ENCODE measurements at regions not wholly inside any gene's neighbourhood (a gene's known extent, or its start where the extent isn't known, plus 50 kb on each side); places are given as distances from the start of the nearest gene placed in this dataset.

GRCh38 chrX:15055146-15055930 lies 182.1 kb downstream of the MOSPD2 start:
- CTCF ChIA-PET, result no interaction called here

More at GRCh38 chrX:15055146-15055930, 182.1 kb downstream of the MOSPD2 start:
- intact Hi-C loops (cut with micrococcal nuclease), result no loop called here
- Histone ChIP-seq H3K79me2 (ENCODE audit: control insufficient read depth, insufficient read depth, low read length) (no peaks in the 10 kb centered on the region), H3K4me2 (replicated peaks; ENCODE audit: low read depth, low read length, poor library complexity, severe bottlenecking) (no peak overlapping the region), H3K9me3 (ENCODE audit: control extremely low read depth in 1 of 3, control insufficient read depth in 2 of 3, insufficient read depth in 1 of 3, low read length in 2 of 3) (peaks cover 0 to 1% (median 0%) of the 10 kb centered on the region in 3 donors), H3K4me1 (ENCODE audit: control insufficient read depth in 2 of 2, insufficient read depth in 2 of 2, low read length in 2 of 2) (no peaks in the 10 kb centered on the region), H3K9ac (ENCODE audit: low read length) (no peak overlapping the region), H3K27me3 (replicated peaks in 1 of 4; ENCODE audit: control extremely low read depth in 1 of 4, control insufficient read depth in 3 of 4, insufficient read depth in 4 of 4, low read length in 3 of 4) (no peaks in the 10 kb centered on the region), H3K36me3 (replicated peaks in 1 of 2; ENCODE audit: control extremely low read depth in 1 of 2, control insufficient read depth in 1 of 2, extremely low read depth in 1 of 2, insufficient read depth in 2 of 2, low read length in 1 of 2) (no peaks in the 10 kb centered on the region), H3K27ac (ENCODE audit: low read length in 2 of 2) (no peak overlapping the region), H4K20me1 (ENCODE audit: control insufficient read depth, insufficient read depth, low read length, poor library complexity, severe bottlenecking) (no peaks in the 10 kb centered on the region), H2AFZ (ENCODE audit: insufficient read depth, low read depth, low read length, poor library complexity, severe bottlenecking) (no peak overlapping the region), H3K4me3 (ENCODE audit: control extremely low read depth in 1 of 5, extremely low read depth in 1 of 5, insufficient read depth in 1 of 5, low read depth in 2 of 5, low read length in 4 of 5) (no peak overlapping the region)
- Mint-ChIP-seq H3K4me3 (no peak overlapping the region), H3K27me3 (no peaks in the 10 kb centered on the region), H3K4me1 (no peaks in the 10 kb centered on the region), H3K9me3 (ENCODE audit: insufficient read depth) (no peaks in the 10 kb centered on the region), H3K27ac (no peak overlapping the region)
- no peak for TF ChIP-seq EZH2 (IDR thresholded peaks at IDR 0.05; ENCODE audit: borderline replicate concordance, insufficient read depth, low read depth, low read length, poor library complexity, severe bottlenecking)
- TF ChIP-seq CTCF (IDR thresholded peaks at IDR 0.05), result no peak
- ATAC-seq (ENCODE audit: low read depth) (no peak), DNase-seq (no peak)
- POLR2A ChIA-PET, result no interaction called here
- 100% methylated on average over 1 of the region's 3 CpGs for WGBS (ENCODE audit: insufficient coverage)
